ENCODE measurements at regions not wholly inside any gene's neighbourhood (a gene's known extent, or its start where the extent isn't known, plus 50 kb on each side); places are given as distances from the start of the nearest gene placed in this dataset.
"Not testable (repeated sequence)": the region's sequence is repeated elsewhere in the genome, so short reads cannot be mapped to it uniquely, and the experiment has no call there.

GRCh38 chr9:78930281-78930680 is 633.4 kb downstream of the PSAT1 start:
- DNase-seq, result no peak

- DNase-seq, result peak; percentile 40
These were observed 636.1 kb downstream of the PSAT1 start for GRCh38 chr9:78932849-78933627.

- DNase-seq, result no peak
These were observed 636.9 kb upstream of the TLE4 start for GRCh38 chr9:78934880-78935279.

GRCh38 chr9:78938821-78939220 is 632.9 kb upstream of the TLE4 start:
- DNase-seq, result no peak

- no peak for DNase-seq
These were observed 632.3 kb upstream of the TLE4 start for GRCh38 chr9:78939311-78940065.

- DNase-seq, result no peak
These were observed 631.5 kb upstream of the TLE4 start for GRCh38 chr9:78940121-78940855.

- DNase-seq, result no peak
These were observed 617.5 kb upstream of the TLE4 start for GRCh38 chr9:78954286-78954685.

- DNase-seq, result no peak
These were observed 612.9 kb upstream of the TLE4 start for GRCh38 chr9:78958892-78959291.

- no peak for DNase-seq
These were observed 609.6 kb upstream of the TLE4 start for GRCh38 chr9:78962156-78962555.

GRCh38 chr9:78963911-78964310 is 607.9 kb upstream of the TLE4 start:
- DNase-seq, result no peak

- no peak for DNase-seq
These were observed 604.1 kb upstream of the TLE4 start for GRCh38 chr9:78967596-78968217.

- DNase-seq, result no peak
These were observed 601.4 kb upstream of the TLE4 start for GRCh38 chr9:78970375-78970774.

- DNase-seq, result no peak
These were observed 600.2 kb upstream of the TLE4 start for GRCh38 chr9:78971540-78971939.

GRCh38 chr9:78972303-78972999 is 599.3 kb upstream of the TLE4 start:
- no peak for DNase-seq

GRCh38 chr9:78973907-78974306 is 597.9 kb upstream of the TLE4 start:
- DNase-seq, result peak; percentile 30

- peak; percentile 43 for DNase-seq
These were observed 588.9 kb upstream of the TLE4 start for GRCh38 chr9:78982849-78983248.

GRCh38 chr9:78985084-78985738 is 586.6 kb upstream of the TLE4 start:
- peak; percentile 39 for DNase-seq

GRCh38 chr9:78986446-78986845 is 585.3 kb upstream of the TLE4 start:
- no peak for DNase-seq

GRCh38 chr9:78989031-78989658 is 582.6 kb upstream of the TLE4 start:
- no peak for DNase-seq

GRCh38 chr9:78994471-78994870 is 577.3 kb upstream of the TLE4 start:
- DNase-seq, result no peak

GRCh38 chr9:78994974-78995373 is 576.8 kb upstream of the TLE4 start:
- DNase-seq, result not testable (repeated sequence)

- no peak for DNase-seq
These were observed 574.5 kb upstream of the TLE4 start for GRCh38 chr9:78997296-78997695.

Data from kidney glomerular epithelial cell (primary cell).